WTC11 (cell line): ENCODE measurements at regions not wholly inside any gene's neighbourhood (a gene's known extent, or its start where the extent isn't known, plus 50 kb on each side); places are given as distances from the start of the nearest gene placed in this dataset.

Source experiments
- CTCF ChIP-seq: fragments of 200-600 bp; IDR thresholded peaks from 2 replicates; pipeline ENCODE4 v1.8.0; 2022; ENCODE audit warnings: antibody characterized with exemption
- E2F4 ChIP-seq: sonication (generic); formaldehyde crosslinking; IDR thresholded peaks from 2 replicates; pipeline ENCODE4 v1.8.1; 2022; ENCODE audit warnings: low read depth, mild to moderate bottlenecking, moderate library complexity, missing genetic modification reagents, borderline replicate concordance

GRCh38 chr4:35201403-35201802 lies 1042.9 kb downstream of the ARAP2 start:
- no peak for TF ChIP-seq CTCF
- TF ChIP-seq E2F4: no peak
